Mucosa of descending colon (tissue), 3 donors: ENCODE measurements at regions not wholly inside any gene's neighbourhood (a gene's known extent, or its start where the extent isn't known, plus 50 kb on each side); places are given as distances from the start of the nearest gene placed in this dataset.

Source experiments
- ATAC-seq: fragments of 200-7000 bp; cut with Tn5 transposase; one replicate; pipeline ENCODE4 v1.9.1; 2020; ENCODE audit warnings: mild to moderate bottlenecking, moderate library complexity
- DNase-seq, 3 donors: peaks; one replicate each; pipeline ENCODE4 v3.0.0-alpha.2; 2020
- H3K36me3 ChIP-seq: fragments of 200-600 bp; one replicate; pipeline ENCODE4 v1.8.0; 2021; ENCODE audit warnings: low read depth, mild to moderate bottlenecking
- H3K4me1 ChIP-seq: fragments of 200-600 bp; one replicate; pipeline ENCODE4 v1.8.0; 2021; ENCODE audit warnings: low read depth, mild to moderate bottlenecking
- H3K4me3 ChIP-seq: fragments of 200-600 bp; one replicate; pipeline ENCODE4 v1.8.0; 2021; ENCODE audit warnings: mild to moderate bottlenecking
- H3K9me3 ChIP-seq: fragments of 200-600 bp; one replicate; pipeline ENCODE4 v1.8.0; 2021; ENCODE audit warnings: mild to moderate bottlenecking
- intact Hi-C, 2 donors: fragments of 100-400 bp; cut with DNase I in 1 of 2; cut with micrococcal nuclease in 1 of 2; formaldehyde crosslinking; loops; one replicate each; pipeline versions ENCODE4 v1.11.0 to v1.11.1; 2022; cut with DNase I, micrococcal nuclease
- TF ChIP-seq, protein P1 (sequence below): fragments of 200-600 bp; IDR thresholded peaks from one replicate; pipeline ENCODE4 v1.8.0; 2022; ENCODE audit warnings: antibody characterized with exemption, mild to moderate bottlenecking
- donor health status: DM: no; HTN: no; CAD: no; lungs with moderate emphysema.
- donor health status: DM: no; HTN: no; CAD: no.
- donor health status: DM: no; HTN: yes; CAD: no.

DNA sequence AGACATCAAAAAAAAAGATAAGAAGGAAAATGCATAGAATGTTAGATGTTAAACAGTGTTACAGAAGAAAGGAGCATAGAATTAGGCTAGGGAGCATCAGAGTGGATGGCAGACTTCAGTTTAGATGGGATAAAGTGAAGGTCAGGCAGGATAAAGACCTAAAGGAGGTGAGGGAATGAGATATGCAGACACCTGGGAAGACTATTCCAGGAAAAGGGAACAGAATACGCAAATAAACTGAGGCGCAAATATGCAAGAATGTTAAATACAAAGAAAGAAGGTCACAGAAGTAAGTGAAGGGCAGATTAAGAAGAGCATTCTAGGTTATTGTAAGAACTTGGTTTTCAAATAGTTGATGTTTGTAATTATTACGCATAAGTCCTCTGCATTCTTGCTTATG lies 116.3 kb upstream of the REG3A start:
- intact Hi-C loops = no loop called here

DNA sequence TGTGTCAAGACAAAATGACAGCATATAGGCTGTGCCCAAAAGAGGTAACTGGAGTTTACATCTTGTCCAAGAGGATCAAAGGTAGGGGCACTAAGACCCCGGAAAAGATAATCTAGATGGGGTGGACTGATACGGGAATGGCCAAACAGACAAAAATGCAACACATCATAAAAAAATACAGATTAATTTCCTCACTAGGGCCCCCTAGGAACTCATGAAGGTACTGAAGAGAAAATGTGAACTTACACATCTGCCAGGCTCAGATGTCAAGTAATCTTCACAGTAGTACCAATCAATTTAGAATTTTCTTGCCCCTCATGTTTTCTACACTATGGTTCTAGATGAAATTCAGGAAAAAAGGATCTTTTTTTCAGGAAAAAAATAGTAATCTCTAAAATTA lies 115.6 kb upstream of the REG3A start:
- intact Hi-C loops = no loop called here
- ATAC-seq (no peak), DNase-seq (no peak)
- H3K4me3 ChIP-seq = no peak overlapping the region
- peaks cover 6% of the 10 kb centered on the region for H3K9me3 ChIP-seq
- no peaks in the 10 kb centered on the region for H3K4me1 ChIP-seq
- H3K36me3 ChIP-seq = no peaks in the 10 kb centered on the region
- TF ChIP-seq, protein P1, sequence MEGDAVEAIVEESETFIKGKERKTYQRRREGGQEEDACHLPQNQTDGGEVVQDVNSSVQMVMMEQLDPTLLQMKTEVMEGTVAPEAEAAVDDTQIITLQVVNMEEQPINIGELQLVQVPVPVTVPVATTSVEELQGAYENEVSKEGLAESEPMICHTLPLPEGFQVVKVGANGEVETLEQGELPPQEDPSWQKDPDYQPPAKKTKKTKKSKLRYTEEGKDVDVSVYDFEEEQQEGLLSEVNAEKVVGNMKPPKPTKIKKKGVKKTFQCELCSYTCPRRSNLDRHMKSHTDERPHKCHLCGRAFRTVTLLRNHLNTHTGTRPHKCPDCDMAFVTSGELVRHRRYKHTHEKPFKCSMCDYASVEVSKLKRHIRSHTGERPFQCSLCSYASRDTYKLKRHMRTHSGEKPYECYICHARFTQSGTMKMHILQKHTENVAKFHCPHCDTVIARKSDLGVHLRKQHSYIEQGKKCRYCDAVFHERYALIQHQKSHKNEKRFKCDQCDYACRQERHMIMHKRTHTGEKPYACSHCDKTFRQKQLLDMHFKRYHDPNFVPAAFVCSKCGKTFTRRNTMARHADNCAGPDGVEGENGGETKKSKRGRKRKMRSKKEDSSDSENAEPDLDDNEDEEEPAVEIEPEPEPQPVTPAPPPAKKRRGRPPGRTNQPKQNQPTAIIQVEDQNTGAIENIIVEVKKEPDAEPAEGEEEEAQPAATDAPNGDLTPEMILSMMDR = no peak

More for the DNA sequence above, 116.3 kb upstream of the REG3A start:
- ATAC-seq (no peak), DNase-seq (no peak)
- no peak overlapping the region for H3K4me3 ChIP-seq
- TF ChIP-seq, protein P1 = no peak
- H3K4me1 ChIP-seq = no peaks in the 10 kb centered on the region
- peaks cover 6% of the 10 kb centered on the region for H3K9me3 ChIP-seq
- H3K36me3 ChIP-seq = no peaks in the 10 kb centered on the region

DNA sequence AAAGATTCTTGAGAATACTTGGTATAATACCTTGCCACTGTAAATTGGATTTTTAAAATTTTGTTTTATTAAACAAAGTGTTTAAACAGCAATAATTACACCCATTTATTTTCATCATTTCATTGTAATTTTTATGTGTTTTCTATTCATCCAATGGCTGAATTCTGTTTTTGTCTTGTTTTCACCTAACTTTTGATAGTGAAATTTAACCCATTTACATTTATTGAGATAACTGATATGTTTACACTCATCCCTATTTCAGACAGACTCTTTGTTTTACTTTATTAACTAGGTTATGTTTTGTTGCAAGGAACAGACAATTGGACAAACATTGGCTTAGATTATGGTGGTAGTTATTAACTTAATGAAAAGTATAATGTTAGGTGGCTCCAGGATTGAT lies 113.1 kb upstream of the REG3A start:
- TF ChIP-seq, protein P1 = no peak
- DNase-seq (no peak), ATAC-seq (no peak)
- no peaks in the 10 kb centered on the region for H3K36me3 ChIP-seq
- H3K4me3 ChIP-seq = no peak overlapping the region
- H3K4me1 ChIP-seq = no peaks in the 10 kb centered on the region
- peaks cover 6% of the 10 kb centered on the region for H3K9me3 ChIP-seq
- intact Hi-C loops = no loop called here

DNA sequence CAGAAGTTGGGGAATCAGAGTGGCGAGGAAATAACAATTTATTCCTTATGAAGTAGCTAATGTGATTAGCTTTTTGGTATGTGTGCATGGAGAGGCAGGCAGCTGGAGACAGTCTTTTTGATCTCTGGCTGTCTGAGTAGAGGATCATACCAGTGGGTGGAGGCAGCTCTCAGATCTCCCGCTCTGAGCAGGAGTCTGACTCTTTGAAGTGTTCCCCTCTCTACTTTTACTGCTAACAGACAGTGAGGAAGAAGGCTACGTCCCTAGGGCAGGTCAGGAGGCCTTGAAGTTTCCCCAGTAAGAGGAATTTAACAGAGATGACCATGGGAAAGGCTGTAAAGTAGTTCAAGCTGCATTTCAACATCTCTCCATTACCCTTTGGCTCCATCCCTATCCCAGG lies 111.9 kb upstream of the REG3A start:
- ATAC-seq (no peak), DNase-seq (no peak)
- H3K4me3 ChIP-seq = no peak overlapping the region
- H3K4me1 ChIP-seq = no peaks in the 10 kb centered on the region
- intact Hi-C loops = no loop called here
- TF ChIP-seq, protein P1 = no peak
- H3K36me3 ChIP-seq = no peaks in the 10 kb centered on the region
- H3K9me3 ChIP-seq = peaks cover 6% of the 10 kb centered on the region

DNA sequence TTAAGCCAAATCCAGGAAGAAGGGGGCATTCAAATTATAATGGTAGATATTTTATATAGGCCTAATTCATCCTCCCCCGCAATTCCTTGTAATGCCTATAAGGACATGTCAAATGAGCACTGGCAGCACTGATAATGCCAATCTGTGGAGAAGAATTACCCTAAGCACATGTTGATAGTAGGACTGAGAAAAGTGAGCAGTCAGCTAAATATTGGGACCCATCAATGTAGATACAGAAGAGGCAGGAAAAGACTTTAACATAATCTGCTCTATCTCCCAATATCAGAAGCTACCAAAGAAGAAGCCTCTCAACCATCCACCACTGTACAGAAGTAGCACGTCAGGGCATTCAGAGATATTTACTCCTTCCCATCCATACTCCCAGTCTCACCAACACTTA lies 101.3 kb upstream of the REG3A start:
- ATAC-seq = no peak

More for the DNA sequence above, 101.3 kb upstream of the REG3A start:
- H3K36me3 ChIP-seq = no peaks in the 10 kb centered on the region
- TF ChIP-seq, protein P1 = no peak
- no peak overlapping the region for H3K4me3 ChIP-seq
- H3K4me1 ChIP-seq = no peaks in the 10 kb centered on the region
- DNase-seq = no peak
- no peaks in the 10 kb centered on the region for H3K9me3 ChIP-seq
- intact Hi-C loops = no loop called here
